GM10248 (cell line): ENCODE measurements at regions not wholly inside any gene's neighbourhood (a gene's known extent, or its start where the extent isn't known, plus 50 kb on each side); places are given as distances from the start of the nearest gene placed in this dataset.

Experiments
- CTCF ChIA-PET: fragments of 300-600 bp; sonication (Branson Sonifier 250); formaldehyde crosslinking; extraction: SDS; loops from one replicate; lab custom pipeline; 2021; ENCODE audit warnings: antibody characterized with exemption; lab: Yijun Ruan, JAX
- POLR2A ChIA-PET: fragments of 350-650 bp; sonication (Branson Sonifier 250); formaldehyde crosslinking; extraction: SDS; loops from one replicate; lab custom pipeline; 2020; ENCODE audit warnings: antibody characterized with exemption; lab: Yijun Ruan, JAX
- DNase-seq: peaks from one replicate; pipeline ENCODE4 v3.0.0; 2012; ENCODE audit errors: extremely low spot score
- TF ChIP-seq, protein P1 (sequence below): IDR thresholded peaks from 2 replicates; pipeline ENCODE4 v1.5.1; 2012; ENCODE audit warnings: mild to moderate bottlenecking, low read depth; ENCODE audit errors: extremely low read depth, missing control alignments, control extremely low read depth

- no peak for DNase-seq
- POLR2A ChIA-PET, result no interaction called here
- CTCF ChIA-PET, result interaction anchor here (1.4 to 1.7 kb wide), 3 partner anchors 9 to 14 kb away, joined by 3 to 5 read pairs (median 3); no protein-coding TSS in a partner anchor
- TF ChIP-seq, protein P1, sequence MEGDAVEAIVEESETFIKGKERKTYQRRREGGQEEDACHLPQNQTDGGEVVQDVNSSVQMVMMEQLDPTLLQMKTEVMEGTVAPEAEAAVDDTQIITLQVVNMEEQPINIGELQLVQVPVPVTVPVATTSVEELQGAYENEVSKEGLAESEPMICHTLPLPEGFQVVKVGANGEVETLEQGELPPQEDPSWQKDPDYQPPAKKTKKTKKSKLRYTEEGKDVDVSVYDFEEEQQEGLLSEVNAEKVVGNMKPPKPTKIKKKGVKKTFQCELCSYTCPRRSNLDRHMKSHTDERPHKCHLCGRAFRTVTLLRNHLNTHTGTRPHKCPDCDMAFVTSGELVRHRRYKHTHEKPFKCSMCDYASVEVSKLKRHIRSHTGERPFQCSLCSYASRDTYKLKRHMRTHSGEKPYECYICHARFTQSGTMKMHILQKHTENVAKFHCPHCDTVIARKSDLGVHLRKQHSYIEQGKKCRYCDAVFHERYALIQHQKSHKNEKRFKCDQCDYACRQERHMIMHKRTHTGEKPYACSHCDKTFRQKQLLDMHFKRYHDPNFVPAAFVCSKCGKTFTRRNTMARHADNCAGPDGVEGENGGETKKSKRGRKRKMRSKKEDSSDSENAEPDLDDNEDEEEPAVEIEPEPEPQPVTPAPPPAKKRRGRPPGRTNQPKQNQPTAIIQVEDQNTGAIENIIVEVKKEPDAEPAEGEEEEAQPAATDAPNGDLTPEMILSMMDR, result no peak
Measured at GRCh38 chr13:81223778-81224177, 882.9 kb upstream of the SPRY2 start.

GRCh38 chr13:81211713-81212112, 870.8 kb upstream of the SPRY2 start:
- TF ChIP-seq, protein P1, result no peak
- CTCF ChIA-PET, result no interaction called here
- POLR2A ChIA-PET, result no interaction called here
- no peak for DNase-seq

DNA sequence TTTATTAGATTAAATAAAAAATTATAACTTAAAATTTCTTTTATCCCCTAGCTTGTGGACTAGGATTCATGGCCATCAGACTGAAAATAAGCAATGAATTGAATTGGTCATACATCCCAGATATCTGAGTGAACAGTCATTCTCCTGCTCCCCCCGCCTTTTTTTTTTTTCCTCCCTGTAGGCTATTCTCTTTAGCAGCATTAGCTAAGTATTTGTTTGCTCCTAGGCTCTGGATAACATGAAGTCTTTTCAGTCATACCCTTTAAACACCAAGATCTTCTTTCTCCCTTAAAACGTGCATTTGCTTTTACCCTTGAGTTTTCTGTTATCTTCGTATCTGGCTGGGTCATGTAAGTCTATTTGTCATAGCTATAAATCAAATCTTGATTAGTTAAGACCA, 866.7 kb upstream of the SPRY2 start:
- TF ChIP-seq, protein P1, result no peak
- ChIA-PET CTCF (no interaction called here), POLR2A (no interaction called here)
- DNase-seq, result no peak

GRCh38 chr13:81207231-81207630, 866.3 kb upstream of the SPRY2 start:
- DNase-seq, result no peak
- TF ChIP-seq, protein P1, result no peak
- ChIA-PET CTCF (no interaction called here), POLR2A (no interaction called here)

DNA sequence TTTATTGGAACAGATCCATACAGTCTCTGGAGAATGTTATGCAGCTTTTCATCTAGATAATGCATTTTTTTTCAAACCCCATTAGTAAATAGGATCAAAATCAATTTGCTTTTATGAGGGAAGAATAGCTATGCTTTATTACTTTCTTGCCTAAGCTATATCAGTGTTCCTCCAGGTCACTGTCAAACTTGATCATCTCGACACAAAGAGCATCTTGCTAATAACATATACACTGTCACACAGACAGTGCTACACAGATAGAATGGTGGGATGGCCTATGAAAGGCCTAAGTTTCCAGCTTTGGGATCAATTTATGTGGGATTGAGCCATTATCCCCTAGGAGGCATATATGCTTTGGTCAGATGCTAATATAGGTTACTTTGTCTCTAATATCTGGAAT, 862.9 kb upstream of the SPRY2 start:
- TF ChIP-seq, protein P1, result no peak
- ChIA-PET POLR2A (no interaction called here), CTCF (no interaction called here)
- no peak for DNase-seq

DNA sequence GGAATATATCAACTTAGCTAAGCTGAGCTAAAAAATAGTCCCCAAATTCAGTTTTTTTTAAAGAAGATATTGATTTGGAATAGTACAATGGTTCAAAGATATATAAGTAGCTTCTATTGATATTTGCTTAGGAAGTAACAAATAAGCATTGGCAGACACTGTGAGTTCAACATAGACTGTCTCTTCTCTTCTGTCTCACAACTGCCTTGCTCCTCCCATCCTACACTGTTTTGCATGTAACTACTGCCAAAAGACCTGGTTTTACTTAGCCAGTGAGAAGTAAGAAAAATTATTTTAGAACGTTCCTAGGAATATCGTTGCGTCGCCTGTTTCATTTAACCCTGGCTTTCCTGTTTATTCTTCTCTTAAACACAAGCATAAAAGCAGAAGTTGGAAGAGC, 859.0 kb upstream of the SPRY2 start:
- no peak for DNase-seq
- TF ChIP-seq, protein P1, result no peak
- ChIA-PET POLR2A (no interaction called here), CTCF (interaction anchor here (1.1 kb wide), 1 partner anchor 15 kb away, joined by 3 read pairs; no protein-coding TSS in a partner anchor)

- no peak for DNase-seq
- POLR2A ChIA-PET, result no interaction called here
- CTCF ChIA-PET, result interaction anchor here (1.7 kb wide), 1 partner anchor 11 kb away, joined by 4 read pairs; no protein-coding TSS in a partner anchor
- TF ChIP-seq, protein P1, result no peak
Measured at GRCh38 chr13:81197966-81198365, 857.0 kb upstream of the SPRY2 start.
